Caco-2 (cell line): ENCODE measurements at regions not wholly inside any gene's neighbourhood (a gene's known extent, or its start where the extent isn't known, plus 50 kb on each side); places are given as distances from the start of the nearest gene placed in this dataset.

ENCODE experiments used
- BruUV-seq: library from RNA; stranded (reverse); fragments of 400-500 nt; replicated peaks from 2 replicates; lab custom pipeline; 2021; lab: Mats Ljungman, UMichigan
- CTCF ChIA-PET: fragments of 300-600 bp; sonication (Branson Sonifier 250); formaldehyde crosslinking; loops from one replicate; lab custom pipeline; 2022; ENCODE audit warnings: antibody characterized with exemption; lab: Charles Lee
- POLR2A ChIA-PET: fragments of 300-600 bp; sonication (Branson Sonifier 250); formaldehyde crosslinking; loops from one replicate; lab custom pipeline; 2022; ENCODE audit warnings: antibody characterized with exemption; lab: Charles Lee
- DNase-seq, 2 experiments: peaks; one replicate each; pipeline versions ENCODE4 v3.0.0 to v3.0.0-alpha.2; 2020 to 2022
- H3K27me3 ChIP-seq: replicated peaks from 2 replicates; pipeline ENCODE4 v1.6.0; 2011; ENCODE audit warnings: low read length; ENCODE audit not compliant: control insufficient read depth, insufficient read depth
- H3K36me3 ChIP-seq: 2 replicates; pipeline ENCODE4 v1.5.1; 2011; ENCODE audit warnings: low read length; ENCODE audit not compliant: control insufficient read depth, insufficient read depth
- H3K4me1 ChIP-seq: fragments of 250-450 bp; sonication (Bioruptor Pico); 2 replicates; pipeline ENCODE4 v1.5.1; 2020; ENCODE audit warnings: mild to moderate bottlenecking
- H3K4me3 ChIP-seq: 2 replicates; pipeline ENCODE4 v1.5.1; 2011; ENCODE audit warnings: low read depth, mild to moderate bottlenecking, control low read depth, low read length
- H3K9me3 ChIP-seq: fragments of 250-450 bp; sonication (Bioruptor Pico); 2 replicates; pipeline ENCODE4 v1.5.1; 2020; ENCODE audit warnings: mild to moderate bottlenecking, moderate library complexity
- H3K27ac Mint-ChIP-seq: one replicate; pipeline ENCODE4 v1.8.0; 2022; ENCODE audit warnings: mixed read lengths; ENCODE audit not compliant: unreplicated experiment
- H3K27me3 Mint-ChIP-seq: one replicate; pipeline ENCODE4 v1.8.0; 2022; ENCODE audit warnings: mixed read lengths; ENCODE audit not compliant: insufficient read depth, unreplicated experiment
- H3K36me3 Mint-ChIP-seq: one replicate; pipeline ENCODE4 v1.8.0; 2022; ENCODE audit warnings: mild to moderate bottlenecking, mixed read lengths; ENCODE audit not compliant: insufficient read depth, unreplicated experiment
- H3K4me1 Mint-ChIP-seq: one replicate; pipeline ENCODE4 v1.8.0; 2022; ENCODE audit warnings: low read depth, mixed read lengths; ENCODE audit not compliant: unreplicated experiment
- H3K4me3 Mint-ChIP-seq: one replicate; pipeline ENCODE4 v1.8.0; 2022; ENCODE audit warnings: mild to moderate bottlenecking, moderate library complexity, mixed read lengths; ENCODE audit not compliant: unreplicated experiment
- H3K9me3 Mint-ChIP-seq: one replicate; pipeline ENCODE4 v1.8.0; 2022; ENCODE audit warnings: mixed read lengths; ENCODE audit not compliant: unreplicated experiment
- intact Hi-C: fragments of 100-400 bp; cut with micrococcal nuclease; formaldehyde crosslinking; loops from one replicate; pipeline ENCODE4 v1.10.0; 2022; ENCODE audit not compliant: unreplicated experiment
- TF ChIP-seq, protein P1 (sequence below), 2 experiments: fragments of 200-600 bp in 1 of 2; IDR thresholded peaks; 1 replicate in 1 of 2; 2 replicates in 1 of 2; pipeline versions ENCODE4 v1.5.1 to v1.8.0; 2011 to 2022; ENCODE audit warnings: antibody characterized with exemption in 1 of 2, control low read depth in 1 of 2, inconsistent platforms in 1 of 2, low read depth in 1 of 2, low read length in 1 of 2, mild to moderate bottlenecking in 1 of 2, moderate library complexity in 1 of 2; ENCODE audit not compliant: insufficient read depth in 1 of 2, severe bottlenecking in 1 of 2, unreplicated experiment in 1 of 2

DNA sequence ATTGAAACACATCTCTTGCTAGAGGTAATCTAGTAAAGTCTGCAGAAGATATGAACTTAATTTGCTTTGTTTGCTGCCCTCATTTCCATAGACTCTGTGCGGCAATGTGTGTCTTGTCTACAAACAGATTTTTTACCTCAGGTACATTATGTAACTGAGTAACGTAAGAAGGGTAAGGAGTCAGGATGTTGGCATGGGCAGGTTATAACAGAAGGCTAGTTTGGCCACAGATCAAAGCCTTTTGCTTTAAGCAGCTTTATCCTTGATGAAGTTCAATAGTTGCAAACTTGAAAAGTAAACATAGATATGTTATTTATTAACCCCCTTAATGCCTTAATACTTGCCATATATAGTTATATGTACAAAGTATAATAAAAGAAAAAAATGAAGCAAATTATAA lies 391.6 kb upstream of the FKBP1C start:
- Mint-ChIP-seq H3K9me3 (no peaks in the 10 kb centered on the region), H3K36me3 (no peaks in the 10 kb centered on the region), H3K27me3 (no peaks in the 10 kb centered on the region), H3K4me1 (no peaks in the 10 kb centered on the region), H3K27ac (no peak overlapping the region), H3K4me3 (no peak overlapping the region)
- CTCF ChIA-PET: no interaction called here
- POLR2A ChIA-PET: no interaction called here
- H3K4me3 ChIP-seq: no peak overlapping the region
- H3K9me3 ChIP-seq: no peaks in the 10 kb centered on the region
- no peak for DNase-seq
- no peaks in the 10 kb centered on the region for H3K27me3 ChIP-seq
- no TSS peak for BruUV-seq
- H3K4me1 ChIP-seq: no peaks in the 10 kb centered on the region
- H3K36me3 ChIP-seq: no peaks in the 10 kb centered on the region
- intact Hi-C loops: no loop called here
- TF ChIP-seq, protein P1, sequence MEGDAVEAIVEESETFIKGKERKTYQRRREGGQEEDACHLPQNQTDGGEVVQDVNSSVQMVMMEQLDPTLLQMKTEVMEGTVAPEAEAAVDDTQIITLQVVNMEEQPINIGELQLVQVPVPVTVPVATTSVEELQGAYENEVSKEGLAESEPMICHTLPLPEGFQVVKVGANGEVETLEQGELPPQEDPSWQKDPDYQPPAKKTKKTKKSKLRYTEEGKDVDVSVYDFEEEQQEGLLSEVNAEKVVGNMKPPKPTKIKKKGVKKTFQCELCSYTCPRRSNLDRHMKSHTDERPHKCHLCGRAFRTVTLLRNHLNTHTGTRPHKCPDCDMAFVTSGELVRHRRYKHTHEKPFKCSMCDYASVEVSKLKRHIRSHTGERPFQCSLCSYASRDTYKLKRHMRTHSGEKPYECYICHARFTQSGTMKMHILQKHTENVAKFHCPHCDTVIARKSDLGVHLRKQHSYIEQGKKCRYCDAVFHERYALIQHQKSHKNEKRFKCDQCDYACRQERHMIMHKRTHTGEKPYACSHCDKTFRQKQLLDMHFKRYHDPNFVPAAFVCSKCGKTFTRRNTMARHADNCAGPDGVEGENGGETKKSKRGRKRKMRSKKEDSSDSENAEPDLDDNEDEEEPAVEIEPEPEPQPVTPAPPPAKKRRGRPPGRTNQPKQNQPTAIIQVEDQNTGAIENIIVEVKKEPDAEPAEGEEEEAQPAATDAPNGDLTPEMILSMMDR (IDR thresholded peaks at IDR 0.05; ENCODE audit: insufficient read depth in 1 of 2, low read depth in 1 of 2, low read length in 1 of 2, severe bottlenecking in 1 of 2, unreplicated experiment in 1 of 2): no peak

GRCh38 chr6:62808565-62809293 lies 402.5 kb upstream of the FKBP1C start:
- CTCF ChIA-PET: no interaction called here

GRCh38 chr6:62805431-62805830 lies 405.8 kb upstream of the FKBP1C start:
- CTCF ChIA-PET: no interaction called here
- no TSS peak for BruUV-seq

More at GRCh38 chr6:62808565-62809293, 402.5 kb upstream of the FKBP1C start:
- Mint-ChIP-seq H3K27ac (no peak overlapping the region), H3K27me3 (peaks cover 3% of the 10 kb centered on the region), H3K4me3 (no peak overlapping the region), H3K36me3 (no peaks in the 10 kb centered on the region), H3K4me1 (no peaks in the 10 kb centered on the region), H3K9me3 (no peaks in the 10 kb centered on the region)
- DNase-seq: no peak
- POLR2A ChIA-PET: no interaction called here
- Histone ChIP-seq H3K27me3 (no peaks in the 10 kb centered on the region), H3K9me3 (no peaks in the 10 kb centered on the region), H3K36me3 (no peaks in the 10 kb centered on the region), H3K4me1 (no peaks in the 10 kb centered on the region), H3K4me3 (no peak overlapping the region)
- BruUV-seq: no TSS peak
- TF ChIP-seq, protein P1 (IDR thresholded peaks at IDR 0.05; ENCODE audit: insufficient read depth in 1 of 2, low read depth in 1 of 2, low read length in 1 of 2, severe bottlenecking in 1 of 2, unreplicated experiment in 1 of 2): no peak
- intact Hi-C loops: no loop called here

More at GRCh38 chr6:62805431-62805830, 405.8 kb upstream of the FKBP1C start:
- no peak overlapping the region for H3K27ac Mint-ChIP-seq
- no peaks in the 10 kb centered on the region for H3K36me3 Mint-ChIP-seq
- H3K9me3 Mint-ChIP-seq: no peaks in the 10 kb centered on the region
- no peaks in the 10 kb centered on the region for H3K27me3 ChIP-seq
- POLR2A ChIA-PET: no interaction called here
- no peaks in the 10 kb centered on the region for H3K9me3 ChIP-seq
- H3K4me3 Mint-ChIP-seq: no peak overlapping the region
- H3K4me3 ChIP-seq: no peak overlapping the region
- H3K4me1 ChIP-seq: no peaks in the 10 kb centered on the region
- DNase-seq: no peak
- TF ChIP-seq, protein P1 (IDR thresholded peaks at IDR 0.05; ENCODE audit: insufficient read depth in 1 of 2, low read depth in 1 of 2, low read length in 1 of 2, severe bottlenecking in 1 of 2, unreplicated experiment in 1 of 2): no peak
- intact Hi-C loops: no loop called here
- H3K36me3 ChIP-seq: no peaks in the 10 kb centered on the region
- H3K27me3 Mint-ChIP-seq: peaks cover 3% of the 10 kb centered on the region
- H3K4me1 Mint-ChIP-seq: no peaks in the 10 kb centered on the region
